ENCODE measurements at regions not wholly inside any gene's neighbourhood (a gene's known extent, or its start where the extent isn't known, plus 50 kb on each side); places are given as distances from the start of the nearest gene placed in this dataset.
"Not testable (repeated sequence)": the region's sequence is repeated elsewhere in the genome, so short reads cannot be mapped to it uniquely, and the experiment has no call there.

DNA sequence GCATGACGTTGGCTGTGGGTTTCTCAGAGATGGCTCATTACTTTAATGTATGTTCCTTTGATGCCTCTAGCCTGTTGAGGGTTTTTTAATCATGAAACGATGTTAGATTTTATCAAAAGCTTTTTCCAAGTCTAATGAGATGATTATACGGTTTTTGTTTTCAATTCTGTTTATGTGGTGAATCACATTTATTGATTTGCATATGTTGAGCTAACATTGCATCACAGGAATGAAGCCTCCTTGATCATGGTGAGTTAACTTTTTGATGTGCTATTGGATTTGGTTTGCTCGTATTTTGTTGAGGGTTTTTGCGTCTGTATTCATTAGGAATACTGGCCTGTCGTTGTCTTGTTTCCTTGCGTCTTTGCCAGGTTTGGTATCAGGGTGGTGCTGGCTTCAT is 52.3 kb upstream of the PTPN12 start:
- no peak for DNase-seq

DNA sequence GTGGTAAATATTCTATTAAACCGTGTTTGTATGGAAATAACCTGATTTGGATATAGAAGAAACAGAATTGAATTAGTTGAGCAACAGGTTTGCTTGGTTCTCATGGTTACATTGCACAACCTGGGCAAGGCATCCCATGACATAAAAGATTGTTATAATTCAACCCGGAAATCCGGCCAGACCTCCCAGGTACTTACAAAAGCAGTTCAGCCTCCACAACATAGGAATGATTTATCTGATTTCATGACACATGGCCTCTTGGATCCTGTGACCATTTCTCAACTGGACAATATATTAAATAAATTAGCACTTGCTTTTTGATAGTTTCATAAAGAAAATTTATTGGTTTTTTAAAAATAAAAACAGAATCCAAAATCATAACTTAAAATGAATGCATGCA is 55.1 kb upstream of the PTPN12 start:
- DNase-seq, result no peak

DNA sequence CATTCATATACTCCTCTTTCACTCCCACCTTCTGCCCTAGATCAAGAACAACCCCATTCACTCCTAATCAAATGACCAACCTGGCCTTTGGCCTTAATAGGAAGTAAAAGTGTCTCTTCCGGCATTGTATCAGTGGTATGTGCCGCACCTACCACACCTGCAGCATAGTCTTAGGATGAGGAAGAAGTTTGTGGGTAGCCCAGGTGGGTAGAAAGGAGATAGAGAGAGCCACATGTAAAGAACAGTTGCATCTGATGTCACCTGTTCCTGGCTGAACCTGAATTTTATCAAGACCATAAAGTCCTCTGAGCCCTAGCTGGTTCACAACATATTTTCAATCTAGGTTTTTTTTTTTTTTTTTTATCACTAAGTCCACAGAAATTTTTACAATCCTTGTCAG is 55.5 kb upstream of the PTPN12 start:
- DNase-seq, result no peak

DNA sequence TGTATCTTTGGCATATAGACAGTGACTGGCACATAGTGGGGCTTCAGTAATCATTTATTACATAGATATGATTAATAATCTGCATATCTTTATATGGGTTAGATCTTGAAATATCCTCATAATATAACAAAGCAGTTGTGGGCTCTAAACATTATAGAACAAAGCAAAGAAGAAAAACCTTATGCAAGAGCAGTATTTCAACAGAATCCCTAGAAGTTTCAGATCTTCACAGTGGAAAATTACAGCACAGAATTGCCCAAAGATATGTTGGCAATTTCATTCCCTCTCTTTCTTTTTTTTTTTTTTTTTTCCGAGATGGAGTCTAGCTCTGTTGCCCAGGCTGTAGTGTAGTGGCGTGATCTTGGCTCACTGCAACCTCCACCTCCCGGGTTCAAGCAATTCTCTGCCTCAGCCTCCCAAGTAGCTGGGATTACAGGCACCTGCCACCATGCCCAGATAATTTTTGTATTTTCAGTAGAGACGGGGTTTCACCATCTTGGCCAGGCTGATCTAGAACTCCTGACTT is 56.9 kb upstream of the PTPN12 start:
- DNase-seq, result not testable (repeated sequence)

DNA sequence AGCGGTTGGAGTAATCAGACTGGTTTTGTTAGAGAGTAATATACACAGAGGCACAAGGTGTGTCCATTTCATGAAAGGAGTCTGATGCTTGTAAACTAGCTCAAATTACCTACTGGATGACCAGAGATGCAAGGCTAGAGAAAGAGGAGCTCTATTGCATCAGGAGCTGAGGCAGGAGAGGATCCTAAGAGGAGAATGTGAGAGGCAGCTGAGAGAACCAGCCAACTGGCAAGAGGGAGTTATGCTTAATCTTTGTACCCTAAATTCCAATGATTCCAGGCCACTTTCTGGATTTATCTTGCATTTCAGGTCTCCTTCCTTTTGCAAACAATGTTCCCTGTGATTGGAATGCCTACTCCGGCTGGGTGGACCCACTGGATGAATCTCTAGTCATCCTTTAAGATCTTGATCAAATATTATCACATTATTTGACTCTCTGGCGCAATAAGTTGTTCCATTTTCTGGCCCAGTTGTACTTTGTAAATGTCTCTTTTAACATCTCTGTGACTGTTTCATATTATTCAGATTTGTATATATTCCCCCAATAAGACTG is 57.5 kb upstream of the PTPN12 start:
- DNase-seq, result no peak

DNA sequence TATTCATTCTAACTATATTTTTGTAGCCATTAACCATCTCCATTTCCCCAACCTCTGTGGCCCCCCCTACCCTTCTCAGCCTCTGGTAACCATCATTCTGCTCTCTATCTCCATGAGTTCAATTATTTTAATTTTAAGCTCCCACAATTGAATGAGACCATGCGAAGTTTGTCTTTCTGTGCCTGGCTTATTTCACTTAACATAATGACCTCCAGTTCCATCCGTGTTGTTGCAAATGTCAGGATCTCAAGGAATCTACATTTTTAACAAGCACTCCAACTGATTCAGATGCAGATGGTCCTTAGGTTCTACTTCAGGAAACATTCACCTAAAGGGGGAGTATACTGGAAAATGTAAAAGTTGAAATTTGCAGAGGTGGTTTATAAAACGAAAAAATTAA is 60.2 kb upstream of the PTPN12 start:
- DNase-seq, result no peak

DNA sequence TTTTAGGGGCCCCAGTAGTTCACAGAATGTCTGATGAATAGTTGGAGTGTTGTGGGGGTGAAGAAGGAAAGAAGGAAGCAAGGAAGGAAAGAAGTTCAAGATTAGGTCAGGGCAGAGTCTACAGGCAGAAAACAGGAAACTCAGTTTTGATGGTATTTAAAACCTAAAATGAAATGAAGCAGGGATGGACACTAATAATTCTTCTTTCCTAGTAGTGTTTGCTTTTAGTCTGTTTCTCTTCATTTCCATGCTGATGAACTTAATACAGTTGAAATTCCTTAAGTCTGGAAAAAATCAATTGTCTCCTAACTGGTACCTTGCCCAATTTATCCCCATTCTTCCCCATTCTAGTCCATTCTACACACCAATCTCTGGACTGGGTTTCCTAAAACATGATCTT is 59.0 kb upstream of the GSAP start:
- DNase-seq, result no peak

DNA sequence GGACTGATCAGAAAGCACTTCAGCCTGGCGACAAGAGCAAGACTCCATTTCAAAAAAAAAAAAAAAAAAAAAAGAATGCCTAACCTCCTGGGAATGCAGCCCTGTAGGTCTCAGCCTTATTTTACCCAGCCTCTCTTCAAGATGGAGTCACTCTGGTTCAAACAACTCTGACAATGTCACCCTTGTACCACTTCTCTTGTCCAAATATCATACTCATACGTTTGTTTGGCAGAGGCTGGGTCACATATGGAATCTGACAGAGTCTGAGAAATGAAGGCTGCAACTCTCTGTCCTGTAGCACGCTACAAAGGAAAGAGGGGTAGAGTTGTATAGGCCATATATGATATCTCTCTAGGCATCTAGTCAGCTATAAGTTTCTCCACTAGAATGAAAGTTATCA is 58.6 kb upstream of the GSAP start:
- no peak for DNase-seq

DNA sequence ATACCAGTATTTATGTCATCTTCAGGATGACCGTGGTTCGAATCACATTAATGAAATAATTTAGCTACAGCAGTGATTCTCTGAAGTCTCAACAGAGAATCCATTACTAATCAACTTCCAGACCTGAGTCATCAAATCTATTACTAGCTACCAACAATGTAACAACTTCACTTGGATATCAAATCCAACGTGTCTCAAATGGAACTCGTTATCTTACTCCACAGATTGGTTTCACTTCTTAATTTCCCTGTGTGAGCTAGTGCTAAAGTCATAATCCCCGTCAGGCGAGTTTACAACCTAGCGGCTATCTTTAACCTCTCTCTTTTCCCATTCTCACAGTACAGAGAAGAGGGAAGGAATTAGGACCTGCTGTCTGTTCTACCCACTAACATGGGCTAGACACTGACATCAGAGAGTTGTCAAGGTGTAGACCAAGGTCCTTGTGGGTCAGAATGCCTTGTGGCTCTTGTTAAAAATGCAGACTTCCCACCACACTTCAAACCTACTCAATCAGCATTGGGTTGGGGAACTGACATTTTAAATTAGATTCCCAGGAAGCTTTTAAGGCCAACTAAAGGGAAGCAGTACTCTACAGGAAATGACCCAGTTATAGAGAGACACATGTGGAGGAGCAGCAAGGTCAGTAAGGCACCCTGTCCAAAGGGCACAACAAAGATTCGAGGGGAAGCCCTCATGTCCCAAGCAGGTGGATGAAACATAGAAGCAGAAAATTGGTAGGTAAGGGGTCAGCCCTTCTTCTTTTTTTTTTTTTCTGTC is 57.3 kb upstream of the GSAP start:
- DNase-seq, result no peak

DNA sequence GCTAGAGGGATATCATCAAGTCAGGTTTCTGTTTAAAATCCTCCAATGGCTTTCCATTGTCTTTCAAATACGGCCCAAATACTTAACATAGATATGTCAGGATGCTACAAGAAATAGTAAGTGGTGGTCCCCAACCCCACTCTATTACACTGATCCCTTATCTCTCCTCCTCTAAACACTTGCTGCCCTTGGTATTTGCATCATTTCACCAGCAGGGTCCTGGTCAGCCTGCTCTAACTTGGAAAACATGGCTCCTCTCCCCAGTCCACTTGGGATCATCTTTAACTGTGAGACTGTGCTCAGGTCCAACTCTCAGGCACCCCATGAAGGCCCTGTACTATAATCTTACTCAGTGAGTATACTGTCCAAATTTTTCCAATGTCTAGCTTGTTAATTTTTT is 53.8 kb upstream of the GSAP start:
- DNase-seq, result no peak

DNA sequence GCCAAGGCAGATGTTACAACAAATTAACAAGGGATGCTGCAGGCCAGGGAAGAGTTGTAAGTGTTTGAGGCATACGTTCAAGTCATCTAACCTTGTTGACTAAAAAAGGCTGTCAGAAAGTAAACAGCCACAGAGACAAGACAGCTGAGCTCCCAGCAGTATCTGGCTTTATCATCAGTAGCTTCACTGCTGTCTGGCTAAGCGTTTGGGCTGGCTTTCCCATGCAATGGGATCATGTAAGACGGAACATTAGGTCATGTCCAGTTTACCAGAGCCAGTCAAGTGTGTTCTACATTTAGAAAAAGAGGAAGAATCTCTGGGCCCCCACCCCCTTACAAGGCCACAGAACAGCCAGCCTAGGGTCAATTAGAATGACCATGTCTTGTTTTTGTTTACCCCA is 51.3 kb upstream of the GSAP start:
- DNase-seq, result peak in 4 of 14 donors; percentile 4 to 21 (median 8)

DNA sequence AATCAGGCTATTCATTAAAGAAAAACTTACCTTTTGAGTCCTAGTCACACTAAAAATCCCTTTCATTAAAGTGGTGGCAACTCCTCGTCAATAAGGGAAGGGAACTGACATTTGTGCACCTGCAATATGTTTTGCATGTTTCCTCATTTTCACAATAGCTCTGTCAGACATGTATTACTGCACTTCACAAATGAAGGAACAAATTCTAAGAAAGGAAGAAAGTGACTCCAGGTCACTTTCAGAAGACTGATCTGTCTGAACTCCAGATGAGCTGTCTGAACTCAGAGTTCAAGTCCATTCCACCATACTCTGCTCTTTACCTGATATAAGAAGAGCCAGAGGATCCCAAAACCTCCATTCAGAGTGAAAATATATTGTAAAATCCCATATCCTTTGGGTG is 50.3 kb upstream of the GSAP start:
- no peak for DNase-seq
